ENCODE measurements at regions not wholly inside any gene's neighbourhood (a gene's known extent, or its start where the extent isn't known, plus 50 kb on each side); places are given as distances from the start of the nearest gene placed in this dataset.

- no peak for TF ChIP-seq CTCF (IDR thresholded peaks at IDR 0.05; ENCODE audit: insufficient read depth, low read depth, low read length)
These were observed 81.1 kb upstream of the GRAMD2B start for GRCh38 chr5:126341906-126342630.

GRCh38 chr5:126348855-126349635 lies 74.2 kb upstream of the GRAMD2B start:
- no peak overlapping the region for H3K4me3 ChIP-seq (ENCODE audit: low read depth, low read length)
- DNase-seq (ENCODE audit: low read depth) = peak; percentile 23
- TF ChIP-seq CTCF (IDR thresholded peaks at IDR 0.05; ENCODE audit: insufficient read depth, low read depth, low read length) = no peak

More at GRCh38 chr5:126341906-126342630, 81.1 kb upstream of the GRAMD2B start:
- H3K4me3 ChIP-seq (ENCODE audit: low read depth, low read length) = no peak overlapping the region
- no peak for DNase-seq (ENCODE audit: low read depth)

DNA sequence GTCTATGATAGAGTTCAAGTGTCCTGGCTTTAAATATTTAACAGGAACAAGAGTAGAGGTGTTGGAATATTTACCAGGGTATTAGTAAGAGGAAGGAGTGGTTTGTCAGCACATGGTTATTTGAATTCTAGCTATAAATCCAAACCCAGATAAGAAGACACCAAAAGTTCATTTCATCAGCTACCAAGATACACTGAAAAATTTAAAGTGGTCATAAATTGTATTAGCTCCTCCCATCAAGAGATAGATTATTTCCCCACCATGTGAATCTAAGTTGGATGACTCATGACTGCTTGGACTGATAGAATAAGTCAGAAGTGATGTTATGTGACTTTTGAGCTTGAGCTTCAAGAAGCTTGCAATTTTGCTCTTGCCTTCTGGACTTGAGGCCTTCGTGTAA lies 72.1 kb upstream of the GRAMD2B start:
- no peak for TF ChIP-seq CTCF (IDR thresholded peaks at IDR 0.05; ENCODE audit: insufficient read depth, low read depth, low read length)
- no peak overlapping the region for H3K4me3 ChIP-seq (ENCODE audit: low read depth, low read length)
- DNase-seq (ENCODE audit: low read depth) = peak; percentile 84

- peak; percentile 85 for DNase-seq (ENCODE audit: low read depth)
- H3K4me3 ChIP-seq (ENCODE audit: low read depth, low read length) = peak overlapping the region; percentile 27
- peak; percentile 51 for TF ChIP-seq CTCF (IDR thresholded peaks at IDR 0.05; ENCODE audit: insufficient read depth, low read depth, low read length)
These were observed 69.0 kb upstream of the GRAMD2B start for GRCh38 chr5:126354012-126354857.

DNA sequence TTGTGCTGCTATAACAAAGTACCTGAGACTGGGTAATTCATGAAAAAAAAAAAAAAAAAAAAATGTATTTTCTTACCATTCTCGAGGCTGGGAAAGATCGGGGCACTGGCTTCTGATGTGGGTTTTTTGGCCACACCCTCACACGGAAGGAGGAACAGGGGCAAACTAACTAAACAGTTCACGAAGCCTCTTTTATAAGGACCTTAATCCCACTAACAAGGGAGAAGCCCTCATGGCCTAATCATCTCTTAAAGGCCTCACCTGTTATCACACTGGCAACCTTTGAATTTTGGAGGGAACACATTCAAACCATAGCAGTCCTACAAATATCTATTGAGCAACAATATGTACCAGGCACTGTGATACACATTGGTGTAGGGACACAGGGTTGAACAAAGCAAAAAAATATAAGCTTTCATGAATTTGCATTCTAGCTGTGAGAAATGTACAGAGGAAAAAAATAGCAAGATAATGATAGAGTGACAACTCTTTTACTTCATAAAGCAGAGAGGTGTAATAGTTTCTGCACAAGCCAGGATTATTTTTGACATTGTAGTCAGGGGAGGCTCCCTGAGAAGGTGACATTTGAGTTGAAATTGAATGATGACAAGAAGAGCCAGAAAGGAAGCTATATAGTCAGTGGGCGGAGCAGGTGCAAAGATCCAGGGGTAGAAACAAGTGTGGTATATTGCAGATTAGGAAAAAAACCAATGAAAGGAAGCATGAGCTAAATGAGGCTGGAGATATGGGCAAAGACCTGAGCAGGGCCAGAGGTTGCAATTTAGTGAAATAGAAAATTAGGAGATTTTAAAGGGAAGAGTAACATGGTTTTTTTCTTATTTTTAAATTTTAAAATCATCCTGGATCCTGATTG lies 68.1 kb upstream of the GRAMD2B start:
- no peak for DNase-seq (ENCODE audit: low read depth)
- TF ChIP-seq CTCF (IDR thresholded peaks at IDR 0.05; ENCODE audit: insufficient read depth, low read depth, low read length) = no peak
- H3K4me3 ChIP-seq (ENCODE audit: low read depth, low read length) = no peak overlapping the region

- DNase-seq (ENCODE audit: low read depth) = no peak
- no peak overlapping the region for H3K4me3 ChIP-seq (ENCODE audit: low read depth, low read length)
- no peak for TF ChIP-seq CTCF (IDR thresholded peaks at IDR 0.05; ENCODE audit: insufficient read depth, low read depth, low read length)
These were observed 67.3 kb upstream of the GRAMD2B start for GRCh38 chr5:126355940-126356339.

All from fibroblast of villous mesenchyme (primary cell).